Osteoblast (primary cell): ENCODE measurements at regions not wholly inside any gene's neighbourhood (a gene's known extent, or its start where the extent isn't known, plus 50 kb on each side); places are given as distances from the start of the nearest gene placed in this dataset.

Experiments used
- DNase-seq: peaks from one replicate; pipeline ENCODE4 v3.0.0; 2011; ENCODE audit warnings: low spot score, mixed read lengths; ENCODE audit not compliant: insufficient read length; ENCODE audit errors: missing footprints
- H2AFZ ChIP-seq: 2 replicates; pipeline ENCODE4 v1.6.0; 2011; ENCODE audit warnings: mild to moderate bottlenecking, low read length
- H3K27ac ChIP-seq: 2 replicates; pipeline ENCODE4 v1.5.1; 2011; ENCODE audit warnings: mild to moderate bottlenecking, low read depth, low read length, moderate library complexity
- H3K27me3 ChIP-seq: 2 replicates; pipeline ENCODE4 v1.6.0; 2012; ENCODE audit warnings: mild to moderate bottlenecking, control low read depth, inconsistent platforms, low read length, moderate library complexity; ENCODE audit not compliant: insufficient read depth
- H3K36me3 ChIP-seq: 2 replicates; pipeline ENCODE4 v1.5.1; 2011; ENCODE audit warnings: mild to moderate bottlenecking, low read length, control low read depth, moderate library complexity; ENCODE audit not compliant: insufficient read depth
- H3K4me1 ChIP-seq: 2 replicates; pipeline ENCODE4 v1.5.1; 2011; ENCODE audit warnings: mild to moderate bottlenecking, low read length, control low read depth, moderate library complexity; ENCODE audit not compliant: insufficient read depth
- H3K4me2 ChIP-seq: 2 replicates; pipeline ENCODE4 v1.6.0; 2011; ENCODE audit warnings: mild to moderate bottlenecking, low read length; ENCODE audit not compliant: insufficient read depth
- H3K4me3 ChIP-seq: fragments of 200-600 bp; sonication (generic); 3 replicates; pipeline ENCODE4 v1.5.1; 2012; ENCODE audit warnings: mild to moderate bottlenecking, low read length, inconsistent platforms; ENCODE audit not compliant: insufficient read depth
- H3K79me2 ChIP-seq: 2 replicates; pipeline ENCODE4 v1.6.0; 2012; ENCODE audit warnings: mild to moderate bottlenecking, low read length, control low read depth, inconsistent platforms; ENCODE audit not compliant: insufficient read depth
- H3K9me3 ChIP-seq: 2 replicates; pipeline ENCODE4 v1.5.1; 2011; ENCODE audit warnings: low read depth, low read length, control low read depth
- H4K20me1 ChIP-seq: 2 replicates; pipeline ENCODE4 v1.6.0; 2012; ENCODE audit warnings: mild to moderate bottlenecking, low read length, control low read depth; ENCODE audit not compliant: insufficient read depth
- CTCF ChIP-seq: IDR thresholded peaks from 2 replicates; pipeline ENCODE4 v1.5.1; 2011; ENCODE audit warnings: mild to moderate bottlenecking, low read depth, low read length, moderate library complexity; ENCODE audit errors: extremely low read depth

GRCh38 chr11:80846442-80846841 lies 1405.6 kb upstream of the TENM4 start:
- DNase-seq, result no peak

GRCh38 chr11:80844110-80844819 lies 1403.4 kb upstream of the TENM4 start:
- H3K9me3 ChIP-seq, result no peaks in the 10 kb centered on the region
- H3K79me2 ChIP-seq, result no peaks in the 10 kb centered on the region
- no peak overlapping the region for H3K27ac ChIP-seq
- no peak for TF ChIP-seq CTCF
- no peaks in the 10 kb centered on the region for H3K4me1 ChIP-seq
- no peak overlapping the region for H3K4me2 ChIP-seq
- no peaks in the 10 kb centered on the region for H4K20me1 ChIP-seq
- H3K4me3 ChIP-seq, result no peak overlapping the region
- no peaks in the 10 kb centered on the region for H3K36me3 ChIP-seq
- DNase-seq, result no peak
- H2AFZ ChIP-seq, result no peak overlapping the region
- no peaks in the 10 kb centered on the region for H3K27me3 ChIP-seq

More at GRCh38 chr11:80846442-80846841, 1405.6 kb upstream of the TENM4 start:
- Histone ChIP-seq H3K4me2 (no peak overlapping the region), H4K20me1 (no peaks in the 10 kb centered on the region), H3K27me3 (no peaks in the 10 kb centered on the region), H3K79me2 (no peaks in the 10 kb centered on the region), H3K9me3 (no peaks in the 10 kb centered on the region), H3K36me3 (no peaks in the 10 kb centered on the region), H3K27ac (no peak overlapping the region), H3K4me1 (no peaks in the 10 kb centered on the region), H3K4me3 (no peak overlapping the region), H2AFZ (no peak overlapping the region)
- no peak for TF ChIP-seq CTCF

- no peak overlapping the region for H2AFZ ChIP-seq
- no peak for DNase-seq
- no peak overlapping the region for H3K27ac ChIP-seq
- H3K4me3 ChIP-seq, result no peak overlapping the region
- no peak for TF ChIP-seq CTCF
- no peaks in the 10 kb centered on the region for H3K79me2 ChIP-seq
- no peak overlapping the region for H3K4me2 ChIP-seq
- H3K9me3 ChIP-seq, result no peaks in the 10 kb centered on the region
- no peaks in the 10 kb centered on the region for H3K36me3 ChIP-seq
- H4K20me1 ChIP-seq, result no peaks in the 10 kb centered on the region
- no peaks in the 10 kb centered on the region for H3K27me3 ChIP-seq
- no peaks in the 10 kb centered on the region for H3K4me1 ChIP-seq
These were observed 1402.6 kb upstream of the TENM4 start for GRCh38 chr11:80843266-80843974.

GRCh38 chr11:80842246-80842645 lies 1401.4 kb upstream of the TENM4 start:
- H2AFZ ChIP-seq, result no peak overlapping the region
- no peak overlapping the region for H3K27ac ChIP-seq
- no peaks in the 10 kb centered on the region for H3K79me2 ChIP-seq
- H3K4me2 ChIP-seq, result no peak overlapping the region
- no peak overlapping the region for H3K4me3 ChIP-seq
- no peaks in the 10 kb centered on the region for H3K36me3 ChIP-seq
- H4K20me1 ChIP-seq, result no peaks in the 10 kb centered on the region
- no peak for DNase-seq
- H3K27me3 ChIP-seq, result no peaks in the 10 kb centered on the region
- H3K9me3 ChIP-seq, result no peaks in the 10 kb centered on the region
- H3K4me1 ChIP-seq, result no peaks in the 10 kb centered on the region
- no peak for TF ChIP-seq CTCF
